Dermis blood vessel endothelial cell (primary cell): ENCODE measurements at regions not wholly inside any gene's neighbourhood (a gene's known extent, or its start where the extent isn't known, plus 50 kb on each side); places are given as distances from the start of the nearest gene placed in this dataset.
"Not testable (repeated sequence)": the region's sequence is repeated elsewhere in the genome, so short reads cannot be mapped to it uniquely, and the experiment has no call there.

Experiments used
- DNase-seq: peaks from one replicate; pipeline ENCODE4 v3.0.0; 2010

DNA sequence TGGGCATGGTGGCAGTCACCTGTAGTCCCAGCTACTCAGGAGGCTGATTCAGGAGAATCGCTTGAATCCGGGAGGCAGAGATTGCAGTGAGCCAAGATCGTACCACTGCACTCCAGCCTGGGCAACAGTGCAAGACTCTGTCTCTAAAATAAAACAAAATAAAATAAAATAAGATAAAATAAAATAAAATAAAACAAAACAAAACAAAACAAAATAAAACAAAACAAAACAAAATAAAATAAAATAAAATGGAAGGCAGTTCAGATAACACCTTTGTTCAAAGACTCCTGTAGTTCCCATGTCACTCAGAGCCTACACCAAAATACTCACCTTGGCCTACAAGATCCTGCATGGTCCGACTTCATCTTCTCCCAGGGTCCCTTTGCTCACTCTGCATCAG lies 61.3 kb downstream of the SYF2 start:
- DNase-seq = not testable (repeated sequence)

DNA sequence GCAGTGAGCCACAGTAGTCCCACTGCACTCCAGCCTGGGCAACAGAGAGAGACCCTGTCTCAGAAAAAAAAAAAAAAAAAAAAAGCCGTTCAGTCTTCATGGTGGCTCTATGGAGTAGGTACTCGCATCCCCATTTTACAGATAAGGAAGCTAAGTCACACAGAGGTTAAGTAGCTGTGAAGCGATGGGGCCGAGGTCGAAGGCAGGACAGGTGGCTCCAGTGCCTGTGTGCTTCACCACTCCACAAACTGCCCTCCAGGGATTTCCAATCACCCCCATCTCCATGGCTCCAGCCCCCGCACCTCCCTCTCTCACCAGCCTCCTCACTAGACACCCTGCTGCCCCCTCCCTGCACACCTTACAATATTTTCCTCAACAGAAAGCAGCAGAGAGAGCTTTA lies 61.9 kb downstream of the SYF2 start:
- DNase-seq = no peak

DNA sequence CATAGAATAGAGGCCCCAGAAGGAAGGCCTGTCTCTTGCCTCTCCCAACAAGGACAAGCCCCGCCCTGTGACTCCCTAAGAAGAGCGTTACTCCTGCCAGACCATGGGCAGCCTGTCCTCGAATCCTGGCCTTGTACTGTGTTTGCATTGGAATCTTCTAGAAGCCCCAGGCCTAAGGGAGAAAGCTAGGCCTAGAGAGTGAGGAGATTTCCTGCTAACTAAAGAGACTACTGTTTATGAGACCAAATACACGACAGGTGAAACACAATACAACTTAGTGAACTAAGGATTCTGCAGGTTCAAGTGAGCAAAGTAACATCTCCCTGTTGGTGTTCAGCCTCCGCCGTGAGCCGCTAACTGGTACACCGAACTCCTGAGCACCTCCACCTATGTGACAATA lies 62.7 kb downstream of the SYF2 start:
- no peak for DNase-seq

DNA sequence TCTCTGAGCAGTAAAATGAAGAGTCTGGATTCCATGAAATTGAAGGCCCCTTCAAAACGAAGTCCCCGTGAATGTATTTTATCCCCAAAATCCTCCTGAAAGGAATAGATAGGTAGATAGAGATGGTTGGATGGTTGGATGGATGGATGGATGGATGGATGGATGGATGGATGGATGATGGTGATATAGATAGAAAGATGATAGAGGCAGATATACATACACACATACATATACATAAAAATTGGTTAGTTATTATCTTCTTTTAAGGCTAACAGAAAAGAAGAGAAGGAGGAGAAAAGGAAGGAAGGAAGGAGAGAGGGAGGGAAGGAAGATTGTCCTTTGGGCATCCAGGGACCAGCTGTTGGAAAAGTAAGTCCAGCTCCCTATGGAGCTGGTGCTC lies 63.1 kb downstream of the SYF2 start:
- DNase-seq = no peak

DNA sequence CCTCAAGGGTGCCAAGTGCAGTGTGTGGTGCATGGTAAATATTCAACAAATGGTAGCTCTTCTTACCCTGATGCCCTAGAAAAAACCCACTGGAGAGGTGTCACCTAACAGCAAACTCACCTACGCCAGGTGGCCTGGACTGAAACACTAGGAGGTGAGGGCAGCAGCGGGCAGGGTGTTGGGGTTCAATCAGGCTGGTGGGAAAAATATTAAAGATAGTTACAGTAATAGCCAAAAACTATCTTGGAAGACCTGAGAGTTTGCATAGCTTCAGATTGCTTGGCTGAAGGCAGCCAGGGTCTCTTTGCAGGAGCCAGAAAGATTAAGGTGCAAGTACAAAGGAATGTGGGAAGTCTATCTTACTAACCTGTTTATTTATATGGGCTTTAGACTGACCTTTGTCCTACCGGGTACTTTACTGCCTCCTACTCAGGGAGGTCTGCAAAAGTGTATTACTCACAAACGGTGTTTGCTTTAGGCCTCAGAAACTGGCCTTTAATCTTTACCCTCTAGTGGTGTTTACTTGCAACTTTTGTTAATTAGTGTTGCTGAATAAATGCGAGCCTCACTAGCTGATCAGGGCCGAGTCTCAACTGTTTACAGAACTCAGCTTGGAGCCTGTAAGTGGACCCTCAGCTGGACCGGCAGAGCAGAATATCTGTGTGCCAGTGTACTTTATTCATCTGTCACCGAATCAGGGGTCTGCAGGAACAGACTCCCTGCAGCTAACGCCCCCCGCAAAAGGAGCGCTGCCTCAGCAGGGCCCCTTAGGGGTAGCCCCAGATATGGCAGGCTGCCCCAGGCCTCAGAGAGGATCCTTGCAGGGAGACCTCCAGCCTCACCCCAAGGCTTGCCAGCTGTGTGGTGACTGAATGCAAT lies 63.9 kb downstream of the SYF2 start:
- DNase-seq = no peak

DNA sequence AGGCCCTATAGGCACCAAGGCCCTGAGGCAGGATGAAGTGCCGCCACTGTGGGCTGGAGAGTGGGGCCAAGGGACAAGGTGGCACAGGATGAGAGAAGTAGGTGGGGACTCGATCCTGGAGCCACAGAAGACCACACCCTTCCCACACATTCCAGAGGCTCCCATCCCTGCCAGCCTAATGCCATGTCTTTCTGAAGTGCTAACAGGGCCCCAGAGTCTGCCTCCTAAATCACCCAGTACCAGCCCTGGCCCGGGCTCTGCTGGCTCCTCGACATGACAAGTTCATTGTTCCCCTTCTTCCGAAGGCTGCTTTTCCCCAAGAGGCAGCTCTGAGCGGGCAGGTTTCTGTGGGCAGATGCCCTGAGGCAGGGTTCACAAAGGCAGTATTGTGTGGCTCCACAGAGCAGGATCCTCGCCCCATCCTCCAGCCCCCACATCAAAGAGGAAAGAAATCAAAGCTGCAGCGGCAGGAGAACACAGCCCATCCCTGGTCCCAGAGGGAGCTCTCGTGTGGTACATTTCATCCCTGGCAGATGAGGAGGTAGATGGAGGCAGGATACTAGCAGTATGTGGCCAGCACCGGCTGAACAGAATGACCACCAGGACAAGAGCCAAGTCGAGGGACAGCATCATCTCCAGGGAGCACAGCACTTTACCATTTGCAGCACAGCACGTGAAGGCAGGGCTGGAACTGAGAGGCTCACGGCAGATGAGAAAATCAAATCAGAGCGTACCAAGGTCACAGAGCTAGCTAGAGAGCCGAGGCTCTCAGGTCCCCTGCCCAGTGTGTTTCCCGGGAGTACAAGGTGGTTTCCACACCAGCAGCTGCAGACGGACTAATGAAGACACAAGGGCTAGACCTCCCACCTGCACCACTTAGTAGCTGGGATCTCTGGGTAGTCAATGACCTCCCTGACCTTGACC lies 64.8 kb downstream of the SYF2 start:
- DNase-seq = no peak

DNA sequence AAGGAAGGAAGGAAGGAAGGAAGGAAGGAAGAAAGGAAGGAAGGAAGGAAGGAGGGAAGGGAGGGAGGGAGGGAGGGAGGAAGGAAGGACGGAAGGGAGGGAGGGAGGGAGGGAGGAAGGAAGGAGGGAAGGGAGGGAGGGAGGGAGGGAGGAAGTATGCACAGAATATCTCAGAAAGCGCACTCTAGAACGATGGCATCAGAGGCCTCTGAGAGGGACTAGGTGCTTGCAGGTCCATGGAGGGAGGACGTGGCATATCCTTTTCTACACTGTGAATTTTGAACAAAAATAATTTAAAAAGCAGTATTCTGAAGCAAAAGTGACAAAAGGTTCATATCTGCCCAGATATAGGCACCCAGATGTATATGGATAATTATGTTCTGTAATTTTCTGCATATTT lies 65.5 kb downstream of the SYF2 start:
- no peak for DNase-seq

DNA sequence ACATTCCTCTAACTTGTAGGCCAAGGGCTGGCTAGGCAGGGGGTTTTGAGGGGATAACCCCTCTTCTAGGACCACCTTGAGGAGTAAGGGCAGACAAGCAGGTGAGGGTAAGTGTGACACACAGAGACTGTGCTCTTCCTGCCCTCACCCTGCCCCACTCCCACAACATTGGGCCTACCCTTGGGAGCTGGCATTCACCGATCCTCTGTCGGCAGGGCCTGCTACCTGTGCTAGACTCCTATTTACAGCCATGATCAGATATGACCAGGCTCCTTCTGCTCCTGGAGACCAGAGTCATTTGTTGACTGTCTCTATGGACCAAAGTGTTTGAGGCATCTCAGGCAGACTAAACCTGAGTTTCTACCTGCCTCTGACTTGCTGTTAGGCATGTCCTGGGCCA lies 68.3 kb downstream of the SYF2 start:
- no peak for DNase-seq

DNA sequence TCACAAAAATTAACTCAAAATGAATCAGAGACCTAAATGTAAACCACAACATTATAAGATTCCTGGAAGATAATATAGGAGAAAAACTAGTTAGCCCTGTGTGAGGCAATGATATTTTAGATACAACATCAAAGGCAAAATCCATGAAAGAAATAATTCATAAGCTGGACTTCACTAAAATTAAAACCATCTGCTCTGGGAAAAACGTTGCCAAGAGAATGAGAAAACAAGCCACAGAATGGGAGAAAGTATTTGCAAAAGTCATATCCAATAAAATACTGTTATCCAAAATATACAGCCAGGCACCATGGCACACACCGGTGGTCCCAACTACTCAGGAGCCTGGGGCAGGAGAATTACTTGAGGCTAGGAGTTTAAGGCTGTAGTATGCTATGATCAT lies 70.3 kb downstream of the SYF2 start:
- DNase-seq = no peak

DNA sequence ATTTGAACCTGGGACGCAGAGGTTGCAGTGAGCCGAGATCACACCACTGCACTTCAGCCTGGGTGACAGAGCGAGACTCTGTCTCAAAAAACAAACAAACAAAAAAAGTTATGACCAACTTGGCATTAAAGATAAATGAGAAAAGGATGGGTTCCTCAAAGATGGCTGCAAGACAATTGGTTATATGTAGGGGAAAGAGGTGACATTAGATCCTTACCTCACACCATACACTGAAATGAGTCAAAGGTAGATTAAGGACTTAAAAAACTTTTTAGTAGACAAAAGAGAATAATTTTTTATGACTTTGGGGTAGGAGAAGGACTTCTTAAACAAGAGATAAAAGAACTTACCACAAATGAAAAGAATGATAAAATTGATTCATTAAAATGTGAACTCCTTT lies 74.5 kb downstream of the SYF2 start:
- no peak for DNase-seq

DNA sequence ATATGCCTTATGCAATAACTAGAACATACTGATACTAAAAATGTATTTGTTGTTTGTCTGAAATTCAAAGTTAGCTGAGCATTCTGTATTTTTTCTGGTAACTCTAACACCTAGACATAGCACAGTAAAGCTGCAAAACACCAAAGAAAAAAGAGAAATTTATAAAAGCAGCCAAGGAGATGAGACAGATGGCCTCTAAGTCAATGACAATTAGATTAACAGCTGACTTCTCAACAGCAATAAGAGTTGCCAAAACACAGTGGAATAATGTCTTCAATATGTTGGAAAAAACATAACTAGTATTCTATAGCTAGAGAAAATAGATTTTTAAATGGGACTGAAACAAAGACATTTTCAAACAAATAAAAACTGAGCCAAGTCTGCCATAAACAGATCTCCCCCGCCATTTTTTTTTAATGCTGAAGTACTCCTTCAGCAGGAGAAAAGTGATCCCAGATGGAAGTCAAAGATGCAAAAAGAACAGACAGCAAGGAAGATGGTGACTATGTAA lies 81.3 kb downstream of the SYF2 start:
- DNase-seq = no peak

DNA sequence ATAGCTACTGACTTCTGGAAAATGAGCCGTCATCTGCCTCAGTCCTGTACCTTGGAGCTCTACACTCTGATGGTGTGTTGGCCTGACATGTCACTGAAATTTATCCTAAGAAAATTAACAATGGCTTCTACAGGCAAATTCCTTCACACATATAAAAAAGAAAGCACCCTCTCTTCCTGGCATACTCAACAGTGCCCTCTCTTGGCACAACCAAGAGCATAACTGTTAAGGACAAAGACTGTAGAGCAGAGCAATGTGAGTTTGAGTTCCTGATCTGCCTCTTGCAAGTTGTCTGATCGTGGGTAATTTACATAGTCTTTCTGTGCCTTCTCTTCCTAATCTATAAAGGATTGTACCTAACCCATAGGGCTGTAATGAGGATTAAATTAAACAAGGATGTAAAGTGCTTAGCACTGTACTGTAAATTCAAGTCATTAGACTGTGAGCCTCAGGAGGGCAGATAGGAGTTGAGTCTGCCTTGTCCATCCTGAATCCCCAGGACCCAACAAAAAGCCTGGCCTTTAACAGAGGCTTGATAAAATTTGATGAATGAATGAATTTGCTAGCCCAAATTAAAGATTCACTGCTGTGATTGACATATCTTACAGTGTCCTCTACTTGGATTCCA lies 83.5 kb downstream of the SYF2 start:
- DNase-seq = peak; percentile 28

DNA sequence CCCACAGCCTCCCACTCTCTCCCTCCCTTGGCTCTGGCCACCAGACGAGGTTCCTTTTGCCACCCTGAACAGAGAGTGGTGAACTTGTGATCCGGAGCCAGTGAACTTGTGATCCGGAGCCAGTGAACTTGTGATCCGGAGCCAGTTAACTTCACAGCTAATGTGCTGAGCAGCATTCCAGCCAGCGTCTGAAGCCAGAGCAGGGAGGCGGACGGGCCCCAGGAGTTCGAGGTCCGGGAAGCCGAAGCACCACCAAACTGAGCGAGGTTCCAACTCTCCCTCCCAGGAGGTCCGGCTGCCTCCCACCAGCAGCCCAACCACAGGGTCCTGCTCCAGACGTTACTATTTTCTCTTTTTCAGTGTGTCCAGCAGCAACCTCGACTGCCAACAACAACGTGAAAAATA lies 85.8 kb downstream of the SYF2 start:
- DNase-seq = no peak

DNA sequence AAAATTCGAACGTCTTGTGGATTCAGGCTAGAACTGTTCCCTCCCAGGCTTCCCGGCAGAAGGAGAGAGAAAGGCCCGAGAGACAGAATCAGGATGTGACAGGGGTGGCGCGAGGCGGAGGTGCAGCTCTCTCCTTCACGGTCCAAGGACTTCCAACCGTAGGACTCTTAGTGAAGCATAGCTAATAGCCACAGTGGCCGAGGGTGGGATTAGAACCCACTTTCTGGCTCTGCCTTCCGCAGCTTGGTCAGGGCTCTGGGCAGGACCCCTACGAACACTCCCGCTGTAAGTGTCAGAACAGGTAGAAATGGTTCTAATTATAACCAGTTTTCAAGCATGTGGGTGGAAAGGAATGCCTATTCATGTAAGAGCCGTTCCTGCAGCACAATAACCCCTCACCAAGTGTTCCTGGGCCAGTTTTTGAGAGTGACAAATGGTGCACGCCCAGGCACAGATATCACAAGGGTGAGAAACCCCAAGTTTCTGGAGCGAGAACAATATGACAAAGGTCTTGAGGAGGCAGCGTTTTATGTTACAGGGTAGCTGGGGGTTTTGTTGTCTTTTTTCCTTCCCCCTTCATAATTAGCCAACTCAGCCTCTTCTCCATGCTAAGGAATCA lies 86.4 kb downstream of the SYF2 start:
- no peak for DNase-seq

DNA sequence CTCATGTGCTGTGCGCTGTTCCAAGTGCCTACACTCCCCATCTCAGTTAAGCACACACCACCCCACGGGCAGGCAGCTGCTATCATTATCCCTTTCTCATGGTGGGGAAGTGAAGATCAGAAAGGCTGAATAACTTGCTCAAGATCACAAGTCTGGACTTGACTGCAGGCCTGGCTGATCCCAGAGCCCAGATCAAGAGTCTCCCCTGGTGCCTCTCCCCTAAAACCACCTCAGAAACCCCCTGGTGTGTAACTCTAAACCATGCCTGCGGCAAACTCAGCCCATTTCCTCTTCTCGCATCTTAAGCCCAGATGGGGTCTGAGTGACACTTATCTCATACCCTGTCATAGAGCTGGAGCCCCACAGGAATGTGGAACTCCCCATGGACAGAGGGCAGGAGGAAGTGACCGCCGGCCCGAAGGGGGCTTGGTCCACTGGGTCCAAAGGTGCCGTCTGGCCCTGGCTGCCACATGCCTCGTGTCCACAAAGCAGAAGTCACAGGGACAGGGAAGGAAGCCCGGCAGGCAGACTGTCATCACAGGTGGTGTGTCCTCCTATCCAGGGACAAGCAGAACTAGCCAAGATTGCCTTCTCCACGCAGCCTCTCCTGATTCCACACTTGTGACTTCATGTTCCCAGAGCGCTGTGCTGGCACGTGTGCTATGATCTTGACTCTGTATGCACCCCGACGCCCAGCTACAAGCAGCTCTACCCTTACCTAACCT lies 92.1 kb downstream of the SYF2 start:
- DNase-seq = no peak

DNA sequence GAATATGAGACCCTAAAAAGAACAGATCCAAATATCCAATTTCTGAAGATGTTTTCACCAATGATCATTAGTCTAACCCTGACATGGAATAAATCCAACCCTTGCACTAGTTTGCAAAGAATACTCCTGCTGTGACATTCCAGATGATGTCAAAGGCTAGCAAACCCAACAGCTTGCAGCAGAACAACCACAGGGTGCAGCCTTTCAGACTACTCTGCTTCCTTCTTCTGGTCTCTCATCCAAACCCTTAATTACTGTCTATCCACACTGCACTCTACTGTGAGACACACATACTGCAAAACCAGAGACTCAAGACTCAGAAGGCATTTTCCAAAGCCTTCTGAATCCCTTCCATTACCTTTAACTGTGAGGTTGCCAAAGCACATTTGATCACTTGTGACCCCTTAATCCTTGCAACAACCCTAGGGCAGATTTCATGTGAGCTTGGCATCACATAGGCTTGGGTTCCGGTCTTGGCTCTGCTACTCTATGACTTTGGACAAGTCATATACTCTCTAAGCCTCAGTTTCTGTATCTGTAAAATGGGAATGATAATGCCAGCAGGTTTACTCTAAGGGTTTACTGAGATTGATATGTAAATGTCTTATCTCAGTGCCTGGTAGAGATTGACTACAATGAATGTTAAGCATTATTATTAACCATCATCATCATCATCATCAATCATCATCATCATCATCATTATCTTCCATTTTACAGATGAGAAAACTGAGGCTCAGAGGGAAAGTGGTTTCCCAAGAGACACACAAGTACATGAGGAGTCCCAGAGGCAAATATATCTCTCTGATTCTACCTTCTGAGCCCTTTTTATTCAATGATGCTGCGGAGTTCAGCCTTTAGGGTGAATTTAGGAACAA lies 94.5 kb downstream of the SYF2 start:
- DNase-seq = no peak

DNA sequence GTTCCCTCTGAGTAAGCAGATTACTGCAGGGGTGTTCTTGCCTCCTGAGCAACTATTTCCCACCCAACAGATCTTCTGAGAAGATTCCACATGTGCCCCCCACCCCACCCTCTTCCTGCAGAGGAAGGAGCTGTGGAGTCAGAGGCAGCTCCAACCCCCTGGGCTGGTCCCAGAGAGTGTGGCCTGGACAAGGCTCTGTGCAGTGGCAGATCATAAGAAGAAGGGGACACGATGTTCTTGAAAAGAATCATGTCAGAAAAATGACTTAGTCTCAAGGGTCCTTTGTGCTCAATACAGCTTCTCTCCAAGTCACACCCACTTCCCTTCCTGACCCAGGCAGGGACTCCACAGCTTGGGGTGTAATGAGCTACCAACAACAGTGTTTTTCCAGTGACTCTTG lies 95.2 kb downstream of the SYF2 start:
- no peak for DNase-seq

DNA sequence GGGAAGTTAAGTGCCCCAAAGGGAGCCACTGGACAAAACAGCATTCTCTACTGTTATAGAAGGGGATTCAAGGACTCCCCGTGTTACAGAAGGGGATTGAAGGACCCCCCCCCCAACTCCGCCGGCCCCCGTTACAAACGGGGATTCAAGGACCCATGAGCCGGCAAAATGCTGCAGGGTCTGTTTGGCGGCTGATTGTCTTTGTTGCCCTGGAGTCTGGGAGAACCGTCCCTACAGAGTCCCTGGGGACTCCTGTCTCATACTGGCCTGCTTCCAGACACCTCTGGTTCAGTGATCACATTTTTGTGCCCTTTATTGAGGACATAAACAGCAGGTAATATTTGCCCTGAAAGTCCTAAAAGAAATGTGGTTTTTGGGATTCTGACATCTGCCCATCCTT lies 96.4 kb downstream of the SYF2 start:
- DNase-seq = no peak

DNA sequence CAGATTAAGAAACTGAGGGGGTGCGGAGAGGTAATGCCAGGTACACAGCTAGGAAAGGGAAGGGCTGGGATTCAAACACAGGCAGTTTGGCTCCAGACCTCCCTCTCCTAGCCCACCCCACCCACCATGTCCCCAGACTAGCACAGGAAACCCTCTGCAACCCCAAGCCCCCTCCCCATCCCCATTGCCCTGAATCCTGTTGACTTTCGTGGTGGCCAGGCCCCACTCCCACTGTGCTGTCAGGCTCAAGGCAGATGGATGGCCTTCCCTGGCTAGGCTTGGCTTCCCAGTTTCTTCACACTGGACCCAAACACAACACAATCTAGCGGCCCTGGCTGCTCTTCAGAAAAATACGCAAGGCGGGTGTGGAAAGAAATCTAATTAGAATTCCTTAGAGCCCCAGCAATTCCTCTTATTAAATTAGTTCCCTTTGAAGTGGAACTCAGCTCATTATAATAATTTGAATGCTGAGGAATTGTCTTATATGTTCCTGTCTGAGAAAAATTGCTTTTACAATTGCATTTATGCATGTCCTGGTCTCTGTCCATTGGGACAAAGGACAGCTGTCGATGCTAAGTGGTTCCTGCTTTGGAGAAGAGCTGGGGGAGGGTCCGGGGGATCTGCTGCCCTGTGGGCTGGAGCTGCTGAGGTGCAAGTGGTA lies 97.4 kb downstream of the SYF2 start:
- no peak for DNase-seq

DNA sequence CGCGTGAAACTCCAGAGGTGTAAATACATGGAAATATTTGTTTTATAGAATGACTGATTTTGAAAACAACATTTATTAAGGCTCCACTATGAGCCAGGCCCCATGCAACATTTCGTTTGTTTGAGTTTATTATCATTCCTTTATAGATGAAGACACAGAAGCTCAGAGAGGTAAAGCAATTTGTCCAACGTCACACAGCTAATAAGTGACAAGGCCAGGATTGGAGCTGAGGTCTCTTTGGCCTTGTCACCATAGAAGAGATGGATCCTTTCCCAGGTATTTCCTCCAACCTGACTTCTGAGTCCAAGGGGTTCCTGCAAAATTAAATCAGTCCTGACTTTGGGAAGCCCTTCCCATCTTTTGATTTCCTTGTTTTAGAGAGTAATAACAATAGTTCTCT lies 98.0 kb downstream of the SYF2 start:
- no peak for DNase-seq
